Calu3 (cell line): ENCODE measurements at regions not wholly inside any gene's neighbourhood (a gene's known extent, or its start where the extent isn't known, plus 50 kb on each side); places are given as distances from the start of the nearest gene placed in this dataset.

Experiments
- BruUV-seq: library from RNA; stranded (reverse); fragments of 400-500 nt; replicated peaks from 2 replicates; lab custom pipeline; 2021; lab: Mats Ljungman, UMichigan
- CTCF ChIA-PET: fragments of 300-600 bp; sonication (Branson Sonifier 250); formaldehyde crosslinking; loops from one replicate; lab custom pipeline; 2022; ENCODE audit warnings: antibody characterized with exemption; lab: Charles Lee
- DNase-seq: peaks from one replicate; pipeline ENCODE4 v3.0.0; 2022
- H3K27ac Mint-ChIP-seq: one replicate; pipeline ENCODE4 v1.8.0; 2022; ENCODE audit warnings: mixed read lengths; ENCODE audit not compliant: unreplicated experiment
- H3K27me3 Mint-ChIP-seq: one replicate; pipeline ENCODE4 v1.8.0; 2022; ENCODE audit warnings: mixed read lengths; ENCODE audit not compliant: unreplicated experiment
- H3K36me3 Mint-ChIP-seq: one replicate; pipeline ENCODE4 v1.8.0; 2022; ENCODE audit warnings: mild to moderate bottlenecking, moderate library complexity, mixed read lengths; ENCODE audit not compliant: insufficient read depth, unreplicated experiment
- H3K4me1 Mint-ChIP-seq: one replicate; pipeline ENCODE4 v1.8.0; 2022; ENCODE audit warnings: mild to moderate bottlenecking, low read depth, mixed read lengths; ENCODE audit not compliant: unreplicated experiment
- H3K4me3 Mint-ChIP-seq: one replicate; pipeline ENCODE4 v1.8.0; 2022; ENCODE audit warnings: mild to moderate bottlenecking, low read depth, moderate library complexity, mixed read lengths; ENCODE audit not compliant: unreplicated experiment
- H3K9me3 Mint-ChIP-seq: one replicate; pipeline ENCODE4 v1.8.0; 2022; ENCODE audit warnings: low read depth, mixed read lengths; ENCODE audit not compliant: unreplicated experiment
- intact Hi-C: fragments of 100-400 bp; cut with micrococcal nuclease; formaldehyde crosslinking; loops from one replicate; pipeline ENCODE4 v1.10.0; 2022; ENCODE audit not compliant: unreplicated experiment
- TF ChIP-seq, protein P1 (sequence below): fragments of 200-600 bp; IDR thresholded peaks from one replicate; pipeline ENCODE4 v1.8.0; 2022; ENCODE audit warnings: antibody characterized with exemption; ENCODE audit not compliant: unreplicated experiment

DNA sequence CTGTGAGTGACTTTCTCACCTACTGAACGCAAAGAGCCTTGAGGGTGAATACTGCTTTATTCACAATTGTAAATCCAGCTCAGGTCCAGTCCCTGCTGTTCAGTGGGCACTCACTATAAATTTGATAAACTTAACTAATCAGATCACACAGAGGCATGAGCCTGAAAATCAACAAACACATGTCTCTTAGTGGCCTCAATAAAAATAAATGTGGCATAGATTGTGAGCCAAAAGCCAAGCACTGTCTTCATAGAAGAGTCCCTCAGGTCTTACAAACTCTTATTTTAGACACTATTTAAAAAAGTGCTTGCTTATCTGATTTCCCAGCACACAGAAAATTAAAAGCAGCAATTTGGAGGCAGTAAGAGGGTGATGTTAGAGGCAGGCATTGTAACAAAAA lies 957.7 kb downstream of the SLITRK5 start:
- H3K4me1 Mint-ChIP-seq: no peaks in the 10 kb centered on the region
- DNase-seq: no peak
- peaks cover 5% of the 10 kb centered on the region for H3K9me3 Mint-ChIP-seq
- TF ChIP-seq, protein P1, sequence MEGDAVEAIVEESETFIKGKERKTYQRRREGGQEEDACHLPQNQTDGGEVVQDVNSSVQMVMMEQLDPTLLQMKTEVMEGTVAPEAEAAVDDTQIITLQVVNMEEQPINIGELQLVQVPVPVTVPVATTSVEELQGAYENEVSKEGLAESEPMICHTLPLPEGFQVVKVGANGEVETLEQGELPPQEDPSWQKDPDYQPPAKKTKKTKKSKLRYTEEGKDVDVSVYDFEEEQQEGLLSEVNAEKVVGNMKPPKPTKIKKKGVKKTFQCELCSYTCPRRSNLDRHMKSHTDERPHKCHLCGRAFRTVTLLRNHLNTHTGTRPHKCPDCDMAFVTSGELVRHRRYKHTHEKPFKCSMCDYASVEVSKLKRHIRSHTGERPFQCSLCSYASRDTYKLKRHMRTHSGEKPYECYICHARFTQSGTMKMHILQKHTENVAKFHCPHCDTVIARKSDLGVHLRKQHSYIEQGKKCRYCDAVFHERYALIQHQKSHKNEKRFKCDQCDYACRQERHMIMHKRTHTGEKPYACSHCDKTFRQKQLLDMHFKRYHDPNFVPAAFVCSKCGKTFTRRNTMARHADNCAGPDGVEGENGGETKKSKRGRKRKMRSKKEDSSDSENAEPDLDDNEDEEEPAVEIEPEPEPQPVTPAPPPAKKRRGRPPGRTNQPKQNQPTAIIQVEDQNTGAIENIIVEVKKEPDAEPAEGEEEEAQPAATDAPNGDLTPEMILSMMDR: no peak
- H3K4me3 Mint-ChIP-seq: no peak overlapping the region
- no peaks in the 10 kb centered on the region for H3K36me3 Mint-ChIP-seq
- intact Hi-C loops: no loop called here
- CTCF ChIA-PET: no interaction called here
- no peaks in the 10 kb centered on the region for H3K27me3 Mint-ChIP-seq
- H3K27ac Mint-ChIP-seq: no peak overlapping the region
- no TSS peak for BruUV-seq

DNA sequence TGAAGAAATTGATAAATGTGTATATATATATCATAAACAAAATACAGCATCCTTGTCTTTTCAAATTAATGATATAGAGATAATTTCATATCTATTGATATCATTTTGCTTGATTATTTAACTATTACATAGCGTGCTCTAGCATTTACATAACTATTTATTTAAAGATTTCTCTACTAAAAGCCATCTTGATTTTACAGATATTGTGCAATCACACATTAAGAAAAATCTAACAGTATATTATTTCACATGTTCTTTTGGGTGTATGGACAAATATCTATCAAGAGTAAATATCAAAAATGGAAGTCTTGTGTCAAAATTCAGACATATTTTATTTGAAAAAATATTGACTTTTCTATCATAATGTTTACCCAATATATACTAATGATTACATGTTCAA lies 966.8 kb downstream of the SLITRK5 start:
- BruUV-seq: no TSS peak
- CTCF ChIA-PET: no interaction called here
- no peaks in the 10 kb centered on the region for H3K36me3 Mint-ChIP-seq
- intact Hi-C loops: no loop called here
- no peaks in the 10 kb centered on the region for H3K4me1 Mint-ChIP-seq
- no peak for DNase-seq
- H3K9me3 Mint-ChIP-seq: peaks cover 2% of the 10 kb centered on the region
- TF ChIP-seq, protein P1: no peak
- no peaks in the 10 kb centered on the region for H3K27me3 Mint-ChIP-seq
- no peak overlapping the region for H3K4me3 Mint-ChIP-seq
- H3K27ac Mint-ChIP-seq: no peak overlapping the region

DNA sequence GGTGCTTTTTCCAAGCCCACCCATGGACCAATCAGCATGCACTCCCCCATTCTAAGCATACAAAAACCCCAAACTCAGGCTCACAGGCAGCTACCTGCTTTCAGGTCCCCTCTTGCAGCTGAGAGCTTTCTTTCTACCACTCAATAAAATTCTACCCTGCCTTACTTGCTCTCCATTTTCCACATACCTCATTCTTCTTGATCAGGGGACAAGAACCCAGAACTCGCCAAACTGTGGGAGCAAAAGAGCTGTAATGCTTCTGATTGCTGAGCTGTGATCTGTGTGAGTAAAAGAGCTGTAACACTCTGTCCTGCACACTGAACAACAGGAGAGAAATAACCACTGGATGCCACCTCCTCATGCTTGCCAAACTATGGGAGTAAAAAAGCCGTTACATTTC lies 972.1 kb downstream of the SLITRK5 start:
- Mint-ChIP-seq H3K4me3 (no peak overlapping the region), H3K9me3 (no peaks in the 10 kb centered on the region), H3K36me3 (no peaks in the 10 kb centered on the region), H3K27me3 (no peaks in the 10 kb centered on the region), H3K4me1 (no peaks in the 10 kb centered on the region), H3K27ac (no peak overlapping the region)
- CTCF ChIA-PET: no interaction called here
- TF ChIP-seq, protein P1: no peak
- DNase-seq: no peak
- intact Hi-C loops: no loop called here
- no TSS peak for BruUV-seq

DNA sequence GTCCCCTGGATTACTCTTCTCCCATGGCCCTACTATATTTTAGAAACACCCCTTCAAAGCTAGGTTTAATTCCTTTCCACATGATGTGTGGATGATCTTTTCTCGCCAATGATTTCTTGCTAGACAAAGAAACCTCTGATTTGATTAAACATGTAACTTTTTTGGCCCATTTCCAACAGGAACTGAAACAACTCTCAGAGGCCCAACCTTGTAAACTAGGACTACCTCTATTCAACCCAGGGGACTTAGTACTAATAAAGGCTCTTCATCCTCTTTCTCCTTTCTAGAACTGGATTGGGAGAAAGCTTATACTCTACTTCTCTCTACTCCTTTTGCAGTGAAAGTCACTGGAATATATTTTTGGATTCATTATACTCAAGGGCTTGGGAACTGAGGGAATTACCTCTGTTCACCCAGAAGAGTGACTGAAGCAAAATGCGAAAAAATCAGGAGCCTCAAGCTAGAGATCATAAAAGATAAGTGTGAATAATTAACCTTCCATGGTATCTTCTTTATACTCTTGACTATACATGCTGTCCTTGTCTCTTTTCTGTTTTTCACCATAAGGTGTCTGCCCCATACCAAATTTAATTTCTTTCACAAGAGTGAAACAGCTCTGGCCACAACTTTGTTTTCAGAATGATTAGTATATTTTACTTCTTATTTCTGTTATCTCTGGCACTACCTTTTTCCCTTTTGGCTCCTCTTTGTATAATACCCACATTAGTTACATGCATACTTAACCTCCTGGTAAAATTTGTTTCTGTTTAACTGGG lies 977.6 kb downstream of the SLITRK5 start:
- Mint-ChIP-seq H3K36me3 (no peaks in the 10 kb centered on the region), H3K27me3 (no peaks in the 10 kb centered on the region), H3K27ac (no peak overlapping the region), H3K9me3 (no peaks in the 10 kb centered on the region), H3K4me1 (no peaks in the 10 kb centered on the region), H3K4me3 (no peak overlapping the region)
- CTCF ChIA-PET: no interaction called here
- DNase-seq: no peak
- TF ChIP-seq, protein P1: no peak
- intact Hi-C loops: no loop called here
- BruUV-seq: no TSS peak
